Fibroblast of the aortic adventitia (primary cell): ENCODE measurements at regions not wholly inside any gene's neighbourhood (a gene's known extent, or its start where the extent isn't known, plus 50 kb on each side); places are given as distances from the start of the nearest gene placed in this dataset.

ENCODE experiments used
- DNase-seq: peaks from one replicate; pipeline ENCODE4 v3.0.0-alpha.2; 2010; ENCODE audit warnings: low read depth
- H3K4me3 ChIP-seq: 2 replicates; pipeline ENCODE4 v1.5.1; 2011; ENCODE audit warnings: low read depth, mild to moderate bottlenecking, control low read depth, low read length, moderate library complexity
- CTCF ChIP-seq: IDR thresholded peaks from 2 replicates; pipeline ENCODE4 v1.5.1; 2011; ENCODE audit warnings: mild to moderate bottlenecking, low read length, control low read depth, inconsistent platforms; ENCODE audit not compliant: insufficient read depth

GRCh38 chr22:26779108-26779507, 121.7 kb downstream of the MIAT start:
- DNase-seq = no peak
- no peak overlapping the region for H3K4me3 ChIP-seq
- TF ChIP-seq CTCF = no peak

- no peak overlapping the region for H3K4me3 ChIP-seq
- DNase-seq = no peak
- no peak for TF ChIP-seq CTCF
Observed at GRCh38 chr22:26779929-26780328, 122.5 kb downstream of the MIAT start.

- no peak for TF ChIP-seq CTCF
- no peak overlapping the region for H3K4me3 ChIP-seq
- no peak for DNase-seq
Observed at GRCh38 chr22:26780521-26780920, 123.1 kb downstream of the MIAT start.

GRCh38 chr22:26781062-26781461, 123.7 kb downstream of the MIAT start:
- H3K4me3 ChIP-seq = no peak overlapping the region
- TF ChIP-seq CTCF = no peak
- DNase-seq = no peak

- no peak for DNase-seq
- H3K4me3 ChIP-seq = no peak overlapping the region
- no peak for TF ChIP-seq CTCF
Observed at GRCh38 chr22:26781596-26781995, 124.2 kb downstream of the MIAT start.

GRCh38 chr22:26783885-26784284, 126.5 kb downstream of the MIAT start:
- TF ChIP-seq CTCF = no peak
- H3K4me3 ChIP-seq = no peak overlapping the region
- DNase-seq = no peak

GRCh38 chr22:26784772-26785171, 127.4 kb downstream of the MIAT start:
- no peak for DNase-seq
- TF ChIP-seq CTCF = no peak
- no peak overlapping the region for H3K4me3 ChIP-seq
